ENCODE measurements at regions not wholly inside any gene's neighbourhood (a gene's known extent, or its start where the extent isn't known, plus 50 kb on each side); places are given as distances from the start of the nearest gene placed in this dataset.

DNA sequence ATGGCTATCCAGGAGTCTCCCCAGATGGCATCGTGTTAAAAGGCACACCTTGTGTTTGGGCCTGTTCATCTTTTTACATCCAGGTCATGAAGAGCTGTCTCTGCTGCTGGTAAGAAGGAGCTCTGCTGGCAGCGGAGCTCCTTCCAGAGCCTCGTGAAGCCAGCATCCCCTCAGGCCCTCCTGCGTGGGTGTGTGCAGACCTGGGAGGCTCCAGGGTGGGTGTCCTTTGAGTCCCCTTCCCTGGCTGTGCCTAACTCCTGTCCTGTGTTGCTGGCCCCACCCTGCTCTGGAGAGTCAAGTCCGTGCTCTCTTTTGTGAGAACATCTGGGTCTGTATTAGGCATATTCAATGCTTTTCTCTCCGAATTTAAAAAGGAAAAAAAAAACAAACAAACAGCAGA is 149.6 kb upstream of the IRX2 start:
- Histone ChIP-seq H2AFZ (ENCODE audit: insufficient read depth, low read depth, low read length, poor library complexity, severe bottlenecking) (no peak overlapping the region), H3K4me2 (replicated peaks; ENCODE audit: extremely low read depth, low read length, poor library complexity, severe bottlenecking) (no peak overlapping the region), H3K4me1 (ENCODE audit: control insufficient read depth in 1 of 2, insufficient read depth in 2 of 2, low read length in 2 of 2) (no peaks in the 10 kb centered on the region), H3K9ac (ENCODE audit: insufficient read depth, low read length, poor library complexity, severe bottlenecking) (no peak overlapping the region), H3K27ac (ENCODE audit: low read depth in 1 of 2, low read length in 2 of 2) (no peak overlapping the region), H3K4me3 (replicated peaks in 1 of 3; ENCODE audit: low read depth in 2 of 3, low read length in 3 of 3) (no peak overlapping the region), H3K79me2 (ENCODE audit: insufficient read depth, low read length) (no peaks in the 10 kb centered on the region), H3K27me3 (ENCODE audit: control insufficient read depth in 2 of 2, insufficient read depth in 2 of 2, low read length in 2 of 2) (no peaks in the 10 kb centered on the region), H3K9me3 (replicated peaks in 1 of 2; ENCODE audit: control insufficient read depth in 1 of 2, insufficient read depth in 1 of 2, low read length in 2 of 2) (peaks cover 17 to 79% of the 10 kb centered on the region in 2 donors), H4K20me1 (ENCODE audit: insufficient read depth, low read length) (no peaks in the 10 kb centered on the region), H3K36me3 (replicated peaks in 1 of 2; ENCODE audit: control insufficient read depth in 1 of 2, insufficient read depth in 2 of 2, low read length in 2 of 2) (no peaks in the 10 kb centered on the region)
- no peak for DNase-seq
- WGBS (ENCODE audit: insufficient coverage) = 100% methylated on average over 1 of the region's 6 CpGs
- H3K4me1 Mint-ChIP-seq = no peaks in the 10 kb centered on the region
- peaks cover 9 to 40% (median 22%) of the 10 kb centered on the region in 7 donors for H3K9me3 Mint-ChIP-seq
- intact Hi-C loops (cut with micrococcal nuclease) = no loop called here
- TF ChIP-seq, protein P1, sequence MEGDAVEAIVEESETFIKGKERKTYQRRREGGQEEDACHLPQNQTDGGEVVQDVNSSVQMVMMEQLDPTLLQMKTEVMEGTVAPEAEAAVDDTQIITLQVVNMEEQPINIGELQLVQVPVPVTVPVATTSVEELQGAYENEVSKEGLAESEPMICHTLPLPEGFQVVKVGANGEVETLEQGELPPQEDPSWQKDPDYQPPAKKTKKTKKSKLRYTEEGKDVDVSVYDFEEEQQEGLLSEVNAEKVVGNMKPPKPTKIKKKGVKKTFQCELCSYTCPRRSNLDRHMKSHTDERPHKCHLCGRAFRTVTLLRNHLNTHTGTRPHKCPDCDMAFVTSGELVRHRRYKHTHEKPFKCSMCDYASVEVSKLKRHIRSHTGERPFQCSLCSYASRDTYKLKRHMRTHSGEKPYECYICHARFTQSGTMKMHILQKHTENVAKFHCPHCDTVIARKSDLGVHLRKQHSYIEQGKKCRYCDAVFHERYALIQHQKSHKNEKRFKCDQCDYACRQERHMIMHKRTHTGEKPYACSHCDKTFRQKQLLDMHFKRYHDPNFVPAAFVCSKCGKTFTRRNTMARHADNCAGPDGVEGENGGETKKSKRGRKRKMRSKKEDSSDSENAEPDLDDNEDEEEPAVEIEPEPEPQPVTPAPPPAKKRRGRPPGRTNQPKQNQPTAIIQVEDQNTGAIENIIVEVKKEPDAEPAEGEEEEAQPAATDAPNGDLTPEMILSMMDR (IDR thresholded peaks at IDR 0.05) = no peak
- no peaks in the 10 kb centered on the region for H3K36me3 Mint-ChIP-seq
- peaks cover 0 to 2% (median 0%) of the 10 kb centered on the region in 3 donors for H3K27me3 Mint-ChIP-seq (ENCODE audit: low read depth in 3 of 3)
- H3K4me3 Mint-ChIP-seq = no peak overlapping the region
- no peak overlapping the region for H3K27ac Mint-ChIP-seq

DNA sequence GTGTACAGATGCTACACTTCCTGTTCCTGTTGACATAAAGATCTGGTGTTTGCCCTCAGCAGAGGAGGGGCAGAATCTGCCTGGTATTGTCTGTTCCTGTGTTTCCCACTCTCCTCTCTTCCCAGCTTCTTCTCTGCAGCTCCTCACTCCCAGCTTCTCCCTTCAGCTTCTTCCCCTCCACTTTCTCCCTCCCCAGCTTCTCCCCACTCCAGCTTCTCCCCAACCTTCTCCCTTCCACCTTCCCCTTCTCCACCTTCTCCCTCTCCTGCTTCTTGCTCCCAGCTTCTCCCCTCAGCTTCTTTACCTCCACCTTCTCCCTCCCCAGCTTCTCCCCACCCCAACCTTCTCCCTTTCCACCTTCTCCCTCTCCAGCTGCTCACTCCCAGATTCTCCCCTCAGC is 148.9 kb upstream of the IRX2 start:
- H3K9me3 ChIP-seq (replicated peaks in 1 of 2; ENCODE audit: control insufficient read depth in 1 of 2, insufficient read depth in 1 of 2, low read length in 2 of 2) = peaks cover 17 to 81% of the 10 kb centered on the region in 2 donors
- no peaks in the 10 kb centered on the region for H3K27me3 ChIP-seq (ENCODE audit: control insufficient read depth in 2 of 2, insufficient read depth in 2 of 2, low read length in 2 of 2)
- H3K36me3 ChIP-seq (replicated peaks in 1 of 2; ENCODE audit: control insufficient read depth in 1 of 2, insufficient read depth in 2 of 2, low read length in 2 of 2) = no peaks in the 10 kb centered on the region
- H3K9me3 Mint-ChIP-seq = peaks cover 9 to 44% (median 20%) of the 10 kb centered on the region in 7 donors
- peaks cover 0 to 2% (median 0%) of the 10 kb centered on the region in 3 donors for H3K27me3 Mint-ChIP-seq (ENCODE audit: low read depth in 3 of 3)
- no peak overlapping the region for H3K4me2 ChIP-seq (replicated peaks; ENCODE audit: extremely low read depth, low read length, poor library complexity, severe bottlenecking)
- H3K27ac ChIP-seq (ENCODE audit: low read depth in 1 of 2, low read length in 2 of 2) = no peak overlapping the region
- TF ChIP-seq, protein P1 (IDR thresholded peaks at IDR 0.05) = no peak
- no peaks in the 10 kb centered on the region for H3K79me2 ChIP-seq (ENCODE audit: insufficient read depth, low read length)
- intact Hi-C loops (cut with micrococcal nuclease) = no loop called here
- H3K4me1 Mint-ChIP-seq = no peaks in the 10 kb centered on the region
- no peaks in the 10 kb centered on the region for H3K36me3 Mint-ChIP-seq
- H2AFZ ChIP-seq (ENCODE audit: insufficient read depth, low read depth, low read length, poor library complexity, severe bottlenecking) = no peak overlapping the region
- no peaks in the 10 kb centered on the region for H3K4me1 ChIP-seq (ENCODE audit: control insufficient read depth in 1 of 2, insufficient read depth in 2 of 2, low read length in 2 of 2)
- H3K27ac Mint-ChIP-seq = no peak overlapping the region
- no peaks in the 10 kb centered on the region for H4K20me1 ChIP-seq (ENCODE audit: insufficient read depth, low read length)
- no peak overlapping the region for H3K4me3 Mint-ChIP-seq
- no peak overlapping the region for H3K4me3 ChIP-seq (replicated peaks in 1 of 3; ENCODE audit: low read depth in 2 of 3, low read length in 3 of 3)
- no peak for DNase-seq
- no peak overlapping the region for H3K9ac ChIP-seq (ENCODE audit: insufficient read depth, low read length, poor library complexity, severe bottlenecking)
